HG03064 (cell line): ENCODE measurements at regions not wholly inside any gene's neighbourhood (a gene's known extent, or its start where the extent isn't known, plus 50 kb on each side); places are given as distances from the start of the nearest gene placed in this dataset.

Experiments used
- ATAC-seq: cut with Tn5 transposase; IDR thresholded peaks from one replicate; pipeline ENCODE4 v1.9.1; 2021; ENCODE audit warnings: low read depth; ENCODE audit not compliant: unreplicated experiment

DNA sequence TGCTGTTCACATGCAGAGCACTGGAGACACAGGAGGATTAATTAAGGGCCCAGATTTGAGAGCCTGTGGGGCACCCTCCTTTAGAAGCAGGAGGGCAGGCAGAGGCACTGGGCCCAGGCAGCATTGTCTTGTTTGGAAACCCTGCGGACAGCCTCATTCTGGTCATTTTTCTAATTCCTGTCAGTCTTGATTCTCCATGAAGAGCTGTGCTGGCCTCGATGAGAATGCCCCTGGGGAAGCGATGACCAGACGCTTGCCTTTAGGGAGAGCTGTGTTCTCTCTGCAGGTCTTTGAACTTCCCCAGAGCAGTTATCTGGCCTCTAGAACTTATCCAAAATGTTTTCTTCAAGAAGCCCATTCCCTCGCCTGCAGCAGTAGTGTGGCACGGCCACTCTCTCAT lies 117.8 kb upstream of the PTCH1 start:
- ATAC-seq = no peak

DNA sequence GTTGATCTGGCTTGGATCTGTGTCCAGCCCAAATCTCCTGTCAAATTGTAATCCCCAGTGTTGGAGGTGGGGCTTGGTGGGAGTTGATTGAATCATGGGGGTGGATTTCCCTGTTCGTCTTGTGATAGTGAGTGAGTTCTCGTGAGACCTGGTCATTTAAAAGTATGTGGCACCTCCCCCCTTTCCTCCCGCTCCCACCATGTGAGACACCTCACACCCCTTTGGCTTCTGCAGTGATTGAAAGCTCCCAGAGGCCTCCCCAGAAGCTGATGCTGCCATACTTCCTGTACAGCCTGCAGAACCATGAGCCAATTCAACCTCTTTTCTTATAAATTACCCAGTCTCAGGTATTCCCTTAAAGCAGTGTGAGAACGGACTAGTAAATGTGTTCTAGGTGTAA lies 117.3 kb upstream of the PTCH1 start:
- no peak for ATAC-seq

DNA sequence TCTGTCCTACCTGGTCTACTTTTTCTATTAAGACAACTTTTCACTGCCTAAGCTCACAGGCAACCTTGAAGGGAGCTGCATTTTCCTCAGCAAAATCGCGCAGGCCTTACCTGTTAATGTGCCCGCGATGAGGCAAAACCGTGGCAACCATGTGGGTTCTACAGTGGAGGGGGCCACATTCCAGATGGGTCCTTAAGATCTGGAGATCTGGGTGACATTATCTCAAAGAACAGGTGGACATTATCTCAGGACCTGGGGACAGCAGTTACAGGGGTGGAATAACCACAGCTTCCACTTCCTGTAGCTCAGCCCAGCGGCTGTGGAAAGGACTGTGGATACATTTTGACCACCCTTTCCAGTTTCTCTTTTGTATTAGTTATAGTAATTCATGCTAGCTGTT lies 112.8 kb upstream of the PTCH1 start:
- no peak for ATAC-seq

DNA sequence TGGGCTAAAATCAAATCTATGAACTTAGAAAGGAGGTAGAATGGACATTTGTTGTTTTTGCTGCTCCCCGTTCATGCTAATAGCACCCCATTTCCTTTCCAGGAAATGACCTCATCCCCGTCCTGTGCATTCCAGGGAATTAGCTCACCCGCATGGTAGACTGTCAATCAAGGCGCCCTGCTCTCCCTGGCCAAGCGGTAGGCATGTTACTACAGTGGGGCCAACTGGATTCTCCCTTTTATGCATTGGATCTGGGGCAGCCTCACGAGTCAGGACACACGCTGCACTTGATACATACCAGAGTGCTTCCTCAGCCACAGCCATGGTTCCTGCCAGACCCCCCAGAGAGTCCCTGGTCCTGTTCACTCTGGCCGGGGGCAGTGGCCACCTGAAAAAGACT lies 111.0 kb upstream of the PTCH1 start:
- ATAC-seq = no peak

DNA sequence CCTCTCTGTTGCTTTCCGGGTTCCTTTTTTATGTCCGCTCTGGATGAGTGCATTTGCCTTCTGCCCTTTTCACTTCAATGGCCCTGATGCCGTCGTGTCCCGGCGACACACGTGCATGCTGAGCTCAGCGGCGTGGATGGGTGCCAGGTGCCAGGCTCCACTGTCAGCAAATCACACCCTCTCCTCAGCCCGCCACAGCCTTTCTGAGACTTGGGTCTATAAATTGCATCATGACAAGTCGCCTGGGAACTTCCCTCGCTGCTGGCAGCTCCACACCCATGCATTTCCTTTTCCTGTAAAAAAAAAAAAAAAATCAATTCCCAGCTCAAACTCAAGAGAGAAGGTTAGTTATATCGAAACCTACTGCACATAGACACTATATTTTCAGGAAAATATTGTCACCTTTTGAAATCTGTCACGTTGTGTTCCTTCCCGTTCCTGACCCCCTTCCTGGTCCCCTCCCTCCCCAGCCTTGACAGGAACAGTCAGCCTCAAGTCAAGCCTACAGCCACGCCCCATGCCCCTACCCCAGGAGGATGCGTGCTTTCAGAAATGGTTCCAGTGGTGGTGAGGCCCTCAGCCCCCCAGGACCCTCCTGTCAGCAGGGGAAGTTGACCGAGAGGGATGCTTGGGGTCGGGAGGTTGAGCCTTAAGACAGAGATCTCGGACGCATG lies 110.3 kb upstream of the PTCH1 start:
- no peak for ATAC-seq

DNA sequence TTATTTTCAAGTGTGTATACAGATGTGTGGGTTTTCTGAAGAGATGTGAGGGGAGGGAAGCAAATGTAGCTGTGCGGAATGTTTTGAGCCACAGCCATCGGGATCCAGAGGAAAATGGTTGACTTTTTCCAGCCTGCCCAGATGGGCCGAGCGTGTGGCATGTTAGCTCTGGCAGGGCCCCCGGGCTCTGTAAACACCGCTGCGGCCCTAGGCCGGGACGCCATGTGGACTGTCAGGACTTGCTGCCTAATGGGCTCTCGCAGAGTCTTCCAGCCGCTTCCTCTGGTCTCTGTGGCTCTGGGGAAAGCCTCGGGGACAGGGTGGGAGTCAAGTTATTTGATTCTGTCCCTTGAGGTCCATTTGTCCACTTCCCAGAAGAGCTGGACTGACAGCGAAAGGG lies 109.6 kb upstream of the PTCH1 start:
- ATAC-seq = no peak

DNA sequence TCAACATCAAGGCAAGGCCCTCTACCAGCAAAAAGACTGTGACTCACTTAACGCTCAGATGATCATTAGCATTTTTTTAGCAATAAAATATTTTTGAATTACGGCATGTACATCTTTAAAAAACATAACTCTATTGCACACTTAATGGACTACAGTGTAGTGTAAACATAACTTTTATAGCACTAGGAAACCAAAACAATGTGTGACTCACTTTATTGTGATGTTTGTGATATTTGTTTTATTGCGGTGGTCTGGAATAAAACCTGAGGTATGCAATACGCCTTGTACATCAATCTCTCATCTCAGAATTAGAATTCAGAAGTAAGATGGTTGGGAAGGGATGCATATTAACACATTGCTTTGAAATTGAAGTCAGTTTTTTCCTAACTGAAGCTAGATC lies 106.9 kb upstream of the PTCH1 start:
- no peak for ATAC-seq

DNA sequence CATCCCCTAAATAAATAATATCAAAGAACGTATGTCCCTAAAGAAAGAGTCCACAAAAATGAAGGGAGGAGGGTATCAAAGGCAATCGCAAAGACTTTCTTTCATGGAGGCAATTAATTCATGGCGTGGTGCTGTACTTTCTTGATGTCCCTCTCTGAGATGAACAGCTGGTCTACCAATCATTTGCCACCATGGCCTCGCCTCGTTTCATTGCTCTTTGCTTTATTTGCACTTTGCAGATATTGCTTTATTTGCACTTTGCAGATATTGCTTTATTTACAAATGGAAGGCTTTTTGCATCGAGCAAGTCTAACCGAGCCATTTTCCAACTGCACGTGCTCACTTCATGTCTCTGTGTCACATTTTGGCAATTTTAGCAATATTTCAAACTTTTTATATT lies 104.0 kb upstream of the PTCH1 start:
- ATAC-seq = no peak

DNA sequence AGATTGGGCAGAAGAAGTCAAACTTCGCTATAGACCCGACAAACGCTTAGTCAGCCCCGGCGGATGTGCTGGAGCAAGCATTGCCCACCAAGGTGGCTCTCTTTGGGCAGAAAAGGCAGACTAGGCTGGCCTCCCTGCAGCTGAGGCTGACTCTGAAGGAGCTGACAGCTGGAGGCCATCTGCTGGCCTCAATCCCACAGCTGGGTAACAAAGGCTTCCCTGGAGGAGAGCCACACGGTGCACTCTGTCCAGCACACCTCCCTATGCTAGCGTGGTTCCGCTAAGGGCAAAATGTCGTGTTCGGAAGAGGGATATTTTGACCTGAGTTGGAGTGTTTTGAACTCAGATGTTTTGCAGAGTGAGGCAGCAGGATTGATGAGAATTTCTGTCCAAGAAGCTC lies 103.5 kb upstream of the PTCH1 start:
- no peak for ATAC-seq

DNA sequence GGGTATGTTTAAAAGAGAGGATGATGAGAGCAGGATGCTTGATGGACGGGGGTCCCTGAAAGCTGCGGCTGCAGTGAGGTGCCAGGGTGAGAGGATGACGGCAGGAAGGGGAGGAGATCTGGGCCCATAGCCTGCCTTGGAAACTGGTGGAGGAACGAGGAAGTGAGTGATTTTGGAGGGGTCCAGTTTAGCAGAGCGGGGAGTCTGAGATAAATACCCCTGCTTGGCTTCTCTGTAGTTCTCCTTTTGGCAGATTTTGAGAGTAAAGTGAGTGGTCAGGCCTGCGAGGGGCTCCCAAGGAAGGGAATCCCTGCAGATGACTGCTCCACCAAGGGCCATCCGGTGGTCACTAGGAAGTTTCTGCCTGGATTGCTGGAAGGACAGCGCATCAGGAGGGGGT lies 98.5 kb upstream of the PTCH1 start:
- ATAC-seq = no peak

DNA sequence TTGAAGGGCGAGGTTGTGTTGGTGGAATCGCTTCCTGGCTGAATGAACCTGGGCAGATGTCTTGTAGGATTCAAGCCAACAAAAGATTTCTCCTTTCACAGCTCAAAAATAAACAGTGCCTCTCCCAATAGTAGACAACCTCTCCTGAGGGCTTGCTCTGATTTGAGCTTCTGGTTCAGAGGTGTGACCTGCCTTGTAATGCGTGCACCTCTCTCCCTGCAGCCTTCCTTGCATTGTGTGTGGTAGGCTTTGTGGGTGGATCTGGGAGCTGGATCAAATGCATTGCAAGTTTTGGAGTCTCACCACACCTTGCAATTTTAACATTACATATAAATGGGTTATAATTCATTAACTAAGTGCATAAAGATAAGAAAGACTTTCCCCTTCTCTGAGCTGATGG lies 96.9 kb upstream of the PTCH1 start:
- ATAC-seq = no peak

DNA sequence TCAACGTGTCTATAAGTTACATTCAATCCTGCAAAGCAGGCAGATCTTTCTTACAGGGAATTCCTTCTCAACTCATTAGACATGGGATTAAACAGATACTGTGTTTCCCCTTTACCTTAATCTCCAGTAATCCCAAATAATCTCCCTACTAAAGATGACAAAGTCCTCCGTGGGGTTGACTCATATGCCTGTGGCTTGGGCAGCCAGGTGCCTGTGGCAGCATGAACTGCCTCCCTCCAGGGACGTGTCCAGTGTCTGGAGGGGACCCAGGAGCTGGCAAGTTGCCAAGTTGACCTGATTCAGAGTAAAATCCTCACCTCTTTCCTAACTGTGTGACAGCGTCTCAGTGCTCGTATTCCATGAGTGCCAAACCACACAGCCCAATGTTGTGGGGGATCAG lies 94.6 kb upstream of the PTCH1 start:
- ATAC-seq = no peak

DNA sequence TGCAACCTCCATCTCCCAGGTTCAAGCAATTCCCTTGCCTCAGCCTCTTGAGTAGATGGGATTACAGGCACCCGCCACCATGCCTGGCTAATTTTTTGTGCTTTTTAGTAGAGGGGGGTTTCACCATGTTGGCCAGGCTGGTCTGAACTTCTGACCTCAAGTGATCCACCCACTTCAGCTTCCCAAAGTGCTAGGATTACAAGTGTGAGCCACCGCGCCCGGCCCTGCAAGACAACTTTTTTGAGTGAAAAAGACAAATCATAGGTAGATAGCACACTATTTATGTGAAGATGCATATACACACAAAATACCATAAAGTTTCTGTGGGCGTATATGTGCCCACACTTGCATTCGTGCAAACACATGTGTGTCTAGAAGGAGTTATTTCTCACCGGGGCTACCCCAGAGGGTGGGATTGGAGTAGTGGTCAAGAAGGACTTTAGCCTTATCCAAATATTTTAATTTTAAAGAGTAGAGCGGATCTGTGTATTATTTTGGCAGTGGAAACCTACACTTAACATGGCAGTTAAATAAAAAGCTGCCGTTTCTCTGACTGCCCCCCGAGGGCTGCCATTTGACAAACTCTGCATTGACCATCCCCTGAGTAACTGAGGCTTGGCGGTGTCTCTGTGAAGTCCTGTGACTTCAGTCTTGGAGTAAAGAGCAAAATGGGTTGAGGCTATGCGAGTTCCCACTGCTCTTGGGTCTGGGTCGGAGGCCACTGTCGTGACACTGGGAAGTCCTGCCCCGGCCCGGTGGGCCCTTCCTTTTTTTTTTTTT lies 93.4 kb upstream of the PTCH1 start:
- ATAC-seq = no peak

DNA sequence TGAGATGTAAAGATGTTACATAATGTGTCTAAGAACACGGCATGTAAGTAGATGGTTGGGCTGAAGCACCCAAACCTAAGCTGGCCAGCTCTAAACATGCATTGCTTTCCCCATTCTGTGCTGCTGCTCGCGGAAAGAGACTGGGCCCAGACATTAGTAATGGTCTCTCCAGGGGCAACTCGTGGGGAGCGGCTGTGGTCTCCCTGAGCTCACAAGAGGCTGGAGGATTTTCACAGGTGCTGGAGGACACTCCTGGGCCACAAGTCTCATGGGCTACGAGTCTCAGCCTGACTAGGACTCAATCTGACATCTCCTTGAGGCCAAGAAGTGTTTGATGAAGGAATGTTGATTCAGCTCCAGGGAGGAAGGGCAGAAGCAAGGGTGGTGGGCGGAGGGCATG lies 92.7 kb upstream of the PTCH1 start:
- no peak for ATAC-seq

DNA sequence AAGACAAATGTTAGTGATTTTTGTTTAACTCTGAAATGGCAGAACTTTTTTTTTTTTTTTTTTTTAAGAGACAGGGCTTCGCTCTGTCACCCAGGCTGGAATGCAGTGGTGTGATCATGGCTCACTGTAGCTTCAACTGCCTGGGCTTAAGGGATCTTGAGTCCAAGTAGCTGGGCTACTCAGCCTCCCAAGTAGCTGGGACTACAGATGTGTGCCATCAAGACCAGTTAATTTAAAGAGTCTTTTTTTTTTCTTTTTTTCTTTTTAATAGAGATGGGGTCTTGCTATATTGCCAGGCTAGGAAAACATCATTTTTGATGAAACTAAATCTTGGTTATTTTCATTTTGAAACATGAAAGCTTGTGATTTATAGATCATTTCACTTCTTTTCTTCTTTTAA lies 91.6 kb upstream of the PTCH1 start:
- ATAC-seq = no peak

DNA sequence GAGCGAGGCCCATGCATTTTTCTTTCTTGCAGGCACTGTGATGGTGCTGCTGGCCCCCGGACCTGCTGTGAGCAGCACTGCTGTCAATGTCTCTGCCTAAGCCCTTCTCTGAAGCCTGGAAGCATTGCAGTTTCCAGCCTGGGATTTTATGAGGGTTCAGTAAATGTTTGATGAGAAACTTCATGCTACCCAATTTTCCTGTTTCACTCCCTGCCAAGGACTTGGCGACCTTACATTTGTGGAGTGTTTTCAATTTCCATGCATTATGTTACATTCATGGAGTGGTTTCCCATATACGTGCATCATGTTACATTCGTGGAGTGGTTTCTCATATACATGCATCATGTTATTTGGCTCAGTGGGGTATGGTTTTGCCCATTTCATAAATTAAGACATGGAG lies 90.7 kb upstream of the PTCH1 start:
- no peak for ATAC-seq

DNA sequence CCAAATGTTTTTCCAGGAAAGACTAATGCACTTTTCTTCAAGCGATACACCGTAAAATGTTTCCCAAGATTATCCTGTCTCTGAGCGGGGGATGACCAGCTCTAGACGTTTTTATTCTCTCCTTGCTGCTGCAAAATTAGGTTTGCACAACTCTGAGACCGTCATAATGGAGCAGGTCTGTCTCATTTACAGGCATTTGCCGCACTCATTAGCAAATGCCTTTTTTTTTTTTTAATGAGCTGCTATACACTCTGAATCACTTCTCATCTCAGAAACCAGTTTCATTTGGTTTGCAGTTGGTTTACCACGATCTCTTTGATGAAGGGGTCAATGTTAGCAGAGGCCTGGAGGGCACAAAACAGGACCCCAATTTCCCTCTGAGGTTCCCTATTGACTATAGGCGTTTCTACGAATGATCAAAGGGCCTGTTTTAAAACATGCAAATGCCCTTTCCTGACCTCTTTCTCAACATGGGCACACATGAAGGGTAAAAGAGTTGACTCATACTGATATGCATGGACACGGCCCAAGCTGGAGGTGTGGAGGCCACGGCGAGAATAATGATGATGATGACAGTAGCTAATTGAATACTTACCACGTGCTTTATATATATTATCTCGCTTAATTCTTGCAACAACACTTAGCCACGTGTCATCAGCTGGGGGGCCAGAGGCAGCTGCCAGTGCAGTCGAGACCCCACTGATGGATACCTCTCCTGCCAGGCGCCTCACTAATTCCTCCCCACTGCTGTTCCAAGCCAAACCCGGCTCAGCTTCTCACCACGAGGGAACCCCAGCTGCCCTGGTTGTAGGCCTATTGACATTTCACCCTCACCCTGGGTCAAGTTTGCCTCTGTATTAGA lies 89.9 kb upstream of the PTCH1 start:
- ATAC-seq = no peak

DNA sequence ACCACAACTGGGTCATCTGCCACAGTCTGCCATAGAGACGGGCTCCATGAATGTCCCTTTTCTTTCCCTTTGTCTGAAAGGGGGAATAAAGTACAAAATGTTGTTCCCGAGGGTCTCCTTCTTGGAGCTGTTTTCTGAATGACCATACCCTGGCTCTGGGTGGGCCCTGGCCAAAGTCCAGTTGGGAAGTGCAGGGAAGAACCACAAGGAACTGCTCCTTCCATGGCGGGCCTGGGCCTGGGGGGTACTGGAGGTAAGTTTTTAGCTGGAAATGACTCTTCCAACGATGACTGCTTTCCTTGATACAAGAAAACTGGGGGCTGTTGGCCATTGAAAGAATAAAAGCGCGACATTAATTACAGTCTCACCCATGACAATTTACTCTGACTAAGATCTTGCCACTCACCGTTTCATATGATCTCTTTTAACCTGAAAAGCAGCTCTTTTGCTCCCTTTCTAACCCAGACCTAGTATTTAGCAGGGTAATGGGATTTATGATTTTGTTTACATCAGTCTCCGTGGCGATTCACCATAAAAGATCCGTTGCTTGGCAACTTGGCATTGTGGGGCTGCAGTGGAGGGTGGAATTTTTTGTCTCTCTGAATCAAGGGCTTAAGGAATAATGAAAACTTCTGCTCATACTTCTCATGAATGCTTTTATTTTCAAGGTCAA lies 89.2 kb upstream of the PTCH1 start:
- ATAC-seq = no peak

DNA sequence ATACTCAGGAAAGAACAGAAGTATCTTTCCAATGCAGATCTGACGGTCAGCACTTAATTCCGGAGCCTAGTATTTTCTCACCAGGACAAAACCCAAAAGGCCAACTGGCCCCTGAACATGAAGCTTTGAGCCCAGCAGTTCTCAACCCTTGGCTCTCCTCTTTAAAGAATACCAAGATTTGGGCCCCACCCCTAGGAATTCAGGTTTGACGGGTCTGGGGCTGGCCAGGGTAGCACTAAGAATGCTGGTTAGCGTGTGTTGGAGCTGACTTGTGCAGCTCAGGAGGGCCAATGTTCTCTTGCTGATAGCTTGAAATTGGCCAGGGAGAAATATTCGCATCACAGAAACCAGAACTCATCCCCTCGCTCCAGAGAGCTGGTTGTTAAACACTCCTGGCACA lies 88.3 kb upstream of the PTCH1 start:
- no peak for ATAC-seq

DNA sequence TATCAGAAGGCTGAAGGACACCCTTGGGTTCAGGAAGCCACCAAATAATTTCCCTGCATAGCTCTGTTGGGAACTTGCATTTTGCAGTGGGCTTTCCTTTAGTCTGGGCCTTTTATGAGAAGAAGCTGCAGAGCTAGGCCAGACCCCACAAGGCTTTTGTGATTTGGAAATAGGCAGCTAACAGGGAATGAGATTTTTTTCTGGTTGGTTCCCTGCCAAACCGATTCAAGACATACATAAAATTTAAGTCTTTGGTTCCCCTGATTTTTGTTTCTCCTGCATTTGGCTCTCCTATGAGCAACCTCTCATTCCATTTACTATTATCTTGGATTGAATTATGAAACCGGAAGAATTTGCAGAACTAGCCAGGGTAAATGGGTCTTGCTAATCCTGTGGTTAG lies 81.5 kb upstream of the PTCH1 start:
- ATAC-seq = no peak

DNA sequence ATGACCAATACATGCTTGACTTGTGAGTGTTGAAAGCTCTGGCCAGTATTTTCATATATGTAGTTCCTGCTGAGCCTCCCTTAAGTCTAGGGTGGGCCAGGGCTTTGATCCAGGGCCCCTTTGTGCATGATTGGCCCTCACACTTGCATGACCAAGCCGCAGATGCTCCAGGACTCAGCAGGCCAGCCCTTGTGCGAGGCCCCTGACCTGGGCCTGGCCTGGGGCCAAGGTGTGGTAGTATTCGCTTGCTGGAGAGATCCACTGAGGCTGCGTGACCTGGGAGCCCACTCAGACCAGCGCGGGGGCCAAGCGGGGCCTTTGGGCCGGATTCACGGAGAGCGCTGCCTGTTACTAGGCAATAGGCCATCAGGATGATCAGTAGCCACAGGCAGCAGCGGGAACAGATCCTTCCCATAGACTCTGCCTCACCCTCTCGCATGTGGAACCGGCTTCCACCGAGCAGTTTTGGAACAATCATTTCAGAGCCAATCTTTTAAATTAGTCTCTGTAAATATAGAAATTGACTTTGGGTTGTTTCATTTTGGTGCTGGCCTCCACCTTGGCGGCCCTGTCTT lies 79.0 kb upstream of the PTCH1 start:
- ATAC-seq = no peak
